HCT116 (cell line): ENCODE measurements at regions not wholly inside any gene's neighbourhood (a gene's known extent, or its start where the extent isn't known, plus 50 kb on each side); places are given as distances from the start of the nearest gene placed in this dataset.

Experiments used
- ATAC-seq: fragments of 200-7000 bp; cut with Tn5 transposase; 2 replicates; pipeline ENCODE4 v1.9.1; 2020; ENCODE audit warnings: mild to moderate bottlenecking, moderate library complexity
- BruUV-seq: library from RNA; stranded (reverse); fragments of 400-500 nt; replicated peaks from 2 replicates; lab custom pipeline; 2021; lab: Mats Ljungman, UMichigan
- CTCF ChIA-PET: fragments of 300-600 bp; sonication (Branson Sonifier 250); formaldehyde crosslinking; loops from one replicate; lab custom pipeline; 2021; ENCODE audit warnings: antibody characterized with exemption; lab: Charles Lee
- POLR2A ChIA-PET: fragments of 300-600, 350-600 bp; sonication (Branson Sonifier 250); formaldehyde crosslinking; loops from one replicate; lab custom pipeline; 2021; ENCODE audit warnings: antibody characterized with exemption; lab: Charles Lee
- RAD21 ChIA-PET, 2 experiments: fragments of 300-600 bp; sonication (Branson Sonifier 250); formaldehyde crosslinking; loops; one replicate each; lab custom pipeline; 2023; ENCODE audit warnings: low total read pairs in 2 of 2; ENCODE audit not compliant: uncharacterized antibody in 2 of 2, unreplicated experiment in 2 of 2, low non-redundant PET in 1 of 2; lab: Charles Lee
- DNase-seq: peaks from one replicate; pipeline ENCODE4 v3.0.0-alpha.2; 2010; ENCODE audit warnings: low read depth, low spot score
- H2AFZ ChIP-seq: fragments of 200-600 bp; shearing (Covaris generic), sonication (generic); 2 replicates; pipeline ENCODE4 v1.6.1; 2017; ENCODE audit warnings: low read depth, mixed run types, mixed read lengths, antibody characterized with exemption, low read length; ENCODE audit not compliant: poor library complexity, severe bottlenecking
- H3K27ac ChIP-seq: 2 replicates; pipeline ENCODE4 v1.5.1; 2012; ENCODE audit warnings: low read depth, low read length
- H3K27me3 ChIP-seq: fragments of 200-600 bp; sonication (generic); 2 replicates; pipeline ENCODE4 v1.6.1; 2016; ENCODE audit warnings: mixed run types, low read length, mixed read lengths; ENCODE audit not compliant: insufficient read depth
- H3K36me3 ChIP-seq, 2 experiments: fragments of 200-500 bp in 1 of 2; fragments of 200-600 bp in 1 of 2; sonication (Bioruptor generic) in 1 of 2; sonication (generic) in 1 of 2; 2 replicates each; pipeline versions ENCODE4 v1.5.1 to v1.6.1; 2014 to 2016; ENCODE audit warnings: low read length in 2 of 2, inconsistent platforms in 1 of 2, mixed read lengths in 1 of 2, mixed run types in 1 of 2; ENCODE audit not compliant: insufficient read depth in 2 of 2, control insufficient read depth in 1 of 2
- H3K4me1 ChIP-seq, 2 experiments: fragments of 200-600 bp in 1 of 2; sonication (generic) in 1 of 2; 2 replicates each; pipeline versions ENCODE4 v1.5.1 to v1.6.1; 2012 to 2017; ENCODE audit warnings: low read length in 2 of 2, inconsistent platforms in 1 of 2, mild to moderate bottlenecking in 1 of 2, mixed read lengths in 1 of 2, mixed run types in 1 of 2, moderate library complexity in 1 of 2; ENCODE audit not compliant: insufficient read depth in 2 of 2, control insufficient read depth in 1 of 2
- H3K4me2 ChIP-seq: fragments of 200-600 bp; sonication (generic); 2 replicates; pipeline ENCODE4 v1.6.1; 2017; ENCODE audit warnings: mixed run types, low read length, mixed read lengths
- H3K4me3 ChIP-seq, 2 experiments: fragments of 200-600 bp in 1 of 2; sonication (generic) in 1 of 2; replicated peaks in 1 of 2; 2 replicates each; pipeline ENCODE4 v1.5.1; 2011 to 2016; ENCODE audit warnings: low read length in 2 of 2, control low read depth in 1 of 2, low read depth in 1 of 2, mild to moderate bottlenecking in 1 of 2, mixed read lengths in 1 of 2, mixed run types in 1 of 2
- H3K79me2 ChIP-seq: fragments of 200-600 bp; sonication (generic); 2 replicates; pipeline ENCODE4 v1.6.1; 2017; ENCODE audit warnings: mild to moderate bottlenecking, mixed run types, low read length, moderate library complexity, mixed read lengths; ENCODE audit not compliant: insufficient read depth
- H3K9ac ChIP-seq: fragments of 200-600 bp; sonication (generic); 2 replicates; pipeline ENCODE4 v1.6.1; 2016; ENCODE audit warnings: low read length, mixed read lengths
- H3K9me2 ChIP-seq: fragments of 200-600 bp; sonication (generic), shearing (Covaris generic); 2 replicates; pipeline ENCODE4 v1.6.1; 2017; ENCODE audit warnings: mixed run types, mild to moderate bottlenecking, moderate library complexity; ENCODE audit not compliant: insufficient read depth
- H3K9me3 ChIP-seq, 2 experiments: fragments of 200-500 bp in 1 of 2; fragments of 200-600 bp in 1 of 2; sonication (Bioruptor generic) in 1 of 2; sonication (generic) in 1 of 2; 2 replicates each; pipeline ENCODE4 v1.6.1; 2014 to 2017; ENCODE audit warnings: low read length in 2 of 2, mixed read lengths in 2 of 2, inconsistent platforms in 1 of 2, low read depth in 1 of 2, mild to moderate bottlenecking in 1 of 2, mixed run types in 1 of 2, moderate library complexity in 1 of 2; ENCODE audit not compliant: control insufficient read depth in 1 of 2, insufficient read depth in 1 of 2
- H4K20me1 ChIP-seq: fragments of 200-600 bp; sonication (generic), shearing (Covaris generic); 2 replicates; pipeline ENCODE4 v1.6.1; 2017; ENCODE audit warnings: mixed run types, mild to moderate bottlenecking, moderate library complexity; ENCODE audit not compliant: insufficient read depth
- CBX3 ChIP-seq: IDR thresholded peaks from 2 replicates; pipeline ENCODE4 v1.6.1; 2012; ENCODE audit warnings: low read depth
- CEBPB ChIP-seq: IDR thresholded peaks from 2 replicates; pipeline ENCODE4 v1.6.1; 2012; ENCODE audit warnings: low read depth
- CTCF ChIP-seq, 3 experiments: fragments of 200-600 bp in 1 of 3; sonication (generic) in 1 of 3; IDR thresholded peaks in 2 of 3; conservative IDR thresholded peaks in 1 of 3; 2 replicates each; pipeline ENCODE4 v1.5.1; 2012 to 2017; ENCODE audit warnings: low read depth in 2 of 3, low read length in 2 of 3, antibody characterized with exemption in 1 of 3, borderline replicate concordance in 1 of 3, control low read depth in 1 of 3, mild to moderate bottlenecking in 1 of 3, mixed read lengths in 1 of 3, mixed run types in 1 of 3, moderate library complexity in 1 of 3; ENCODE audit not compliant: insufficient read depth in 1 of 3
- EGR1 ChIP-seq: IDR thresholded peaks from 2 replicates; pipeline ENCODE4 v1.6.1; 2012; ENCODE audit warnings: low read depth
- ELF1 ChIP-seq: IDR thresholded peaks from 2 replicates; pipeline ENCODE4 v1.6.1; 2012; ENCODE audit warnings: low read depth, borderline replicate concordance
- JUND ChIP-seq: IDR thresholded peaks from 2 replicates; pipeline ENCODE4 v1.6.1; 2012
- MAX ChIP-seq: IDR thresholded peaks from 2 replicates; pipeline ENCODE4 v1.6.1; 2012
- POLR2A ChIP-seq: IDR thresholded peaks from 2 replicates; pipeline ENCODE4 v1.7.0; 2011; ENCODE audit warnings: borderline replicate concordance; ENCODE audit not compliant: insufficient read depth, insufficient read length; ENCODE audit errors: extremely low read depth
- POLR2AphosphoS5 ChIP-seq: IDR thresholded peaks from 2 replicates; pipeline ENCODE4 v1.6.1; 2011; ENCODE audit warnings: mild to moderate bottlenecking, low read depth, low read length, moderate library complexity
- RAD21 ChIP-seq: IDR thresholded peaks from 2 replicates; pipeline ENCODE4 v1.6.1; 2012; ENCODE audit warnings: low read depth, mild to moderate bottlenecking
- SIN3A ChIP-seq: IDR thresholded peaks from 2 replicates; pipeline ENCODE4 v1.6.1; 2012; ENCODE audit warnings: low read depth
- SRF ChIP-seq: IDR thresholded peaks from 2 replicates; pipeline ENCODE4 v1.6.1; 2012; ENCODE audit warnings: low read depth
- TCF7L2 ChIP-seq: IDR thresholded peaks from 2 replicates; pipeline ENCODE4 v1.7.0; 2011; ENCODE audit warnings: borderline replicate concordance, inconsistent platforms; ENCODE audit not compliant: insufficient read depth, insufficient read length; ENCODE audit errors: extremely low read depth
- YY1 ChIP-seq: IDR thresholded peaks from 2 replicates; pipeline ENCODE4 v1.6.1; 2011; ENCODE audit warnings: low read length, low read depth, moderate library complexity, mild to moderate bottlenecking; ENCODE audit not compliant: insufficient replicate concordance; ENCODE audit errors: extremely low read depth
- ZBTB33 ChIP-seq: IDR thresholded peaks from 2 replicates; pipeline ENCODE4 v1.6.1; 2011; ENCODE audit warnings: mild to moderate bottlenecking, low read length, moderate library complexity; ENCODE audit not compliant: insufficient replicate concordance; ENCODE audit errors: extremely low read depth
- ZFX ChIP-seq: fragments of 450-650 bp; IDR thresholded peaks from 2 replicates; pipeline ENCODE4 v1.6.1; 2017
- ZNF274 ChIP-seq: fragments of 200-500 bp; sonication (Bioruptor generic); IDR thresholded peaks from 2 replicates; pipeline ENCODE4 v1.6.1; 2014; ENCODE audit warnings: mild to moderate bottlenecking, low read depth, low read length, inconsistent platforms
- intact Hi-C: fragments of 100-400 bp; cut with micrococcal nuclease; formaldehyde crosslinking; loops from 2 replicates; pipeline ENCODE4 v1.10.0; 2022
- TF ChIP-seq, protein P1 (sequence below): IDR thresholded peaks from 2 replicates; pipeline ENCODE4 v1.6.1; 2012
- TF ChIP-seq, protein P2 (sequence below): IDR thresholded peaks from 2 replicates; pipeline ENCODE4 v1.6.1; 2012; ENCODE audit warnings: low read depth

DNA sequence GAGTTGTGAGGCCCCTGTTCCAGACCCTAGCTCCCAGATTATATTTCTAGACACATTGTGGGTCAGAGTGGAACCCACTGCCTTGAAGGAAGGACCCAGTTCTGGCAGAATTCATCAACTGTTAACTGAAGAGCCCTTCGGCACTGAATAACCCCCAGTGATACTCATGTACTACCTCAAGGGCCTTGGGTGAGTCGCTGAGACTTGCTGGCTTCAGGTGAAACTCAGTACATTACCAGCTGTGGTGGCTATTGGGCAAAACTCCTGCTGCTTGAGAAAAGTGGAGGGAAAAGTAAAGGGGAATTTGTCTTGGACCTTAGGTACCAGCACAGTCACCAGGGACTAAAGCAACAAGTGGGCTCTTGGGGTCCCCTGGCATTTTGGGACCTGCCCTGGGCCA lies 394.9 kb upstream of the EPHA3 start:
- CTCF ChIA-PET: no interaction called here
- H3K9me3 ChIP-seq: peaks cover 7 to 27% of the 10 kb centered on the region in 2 experiments; a peak in 2 of 4 replicates
- no peak overlapping the region for H2AFZ ChIP-seq
- no peak overlapping the region for H3K4me2 ChIP-seq
- DNase-seq: no peak
- no peaks in the 10 kb centered on the region for H3K27me3 ChIP-seq
- no TSS peak for BruUV-seq
- intact Hi-C loops: no loop called here
- H3K4me3 ChIP-seq: no peak overlapping the region
- ATAC-seq: no peak
- no peaks in the 10 kb centered on the region for H3K79me2 ChIP-seq
- RAD21 ChIA-PET: no interaction called here
- H3K36me3 ChIP-seq: no peaks in the 10 kb centered on the region
- H3K4me1 ChIP-seq: no peaks in the 10 kb centered on the region
- no peak overlapping the region for H3K9ac ChIP-seq
- no peaks in the 10 kb centered on the region for H3K9me2 ChIP-seq
- H4K20me1 ChIP-seq: no peaks in the 10 kb centered on the region
- POLR2A ChIA-PET: no interaction called here
- no peak overlapping the region for H3K27ac ChIP-seq
- TF ChIP-seq CEBPB (no peak), MAX (no peak), EGR1 (no peak), ELF1 (no peak), ZBTB33 (no peak), RAD21 (no peak), POLR2AphosphoS5 (no peak), CTCF (IDR thresholded peaks at IDR 0.05 in 2 of 3, conservative IDR thresholded peaks at IDR 0.05 in 1 of 3; ENCODE audit: borderline replicate concordance in 1 of 3, insufficient read depth in 1 of 3, low read depth in 2 of 3, low read length in 2 of 3) (no peak), YY1 (no peak), TCF7L2 (no peak), ZFX (no peak), JUND (no peak), CBX3 (no peak), POLR2A (no peak), SRF (no peak), ZNF274 (no peak), SIN3A (no peak)
- TF ChIP-seq, protein P1, sequence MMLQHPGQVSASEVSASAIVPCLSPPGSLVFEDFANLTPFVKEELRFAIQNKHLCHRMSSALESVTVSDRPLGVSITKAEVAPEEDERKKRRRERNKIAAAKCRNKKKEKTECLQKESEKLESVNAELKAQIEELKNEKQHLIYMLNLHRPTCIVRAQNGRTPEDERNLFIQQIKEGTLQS: no peak
- TF ChIP-seq, protein P2, sequence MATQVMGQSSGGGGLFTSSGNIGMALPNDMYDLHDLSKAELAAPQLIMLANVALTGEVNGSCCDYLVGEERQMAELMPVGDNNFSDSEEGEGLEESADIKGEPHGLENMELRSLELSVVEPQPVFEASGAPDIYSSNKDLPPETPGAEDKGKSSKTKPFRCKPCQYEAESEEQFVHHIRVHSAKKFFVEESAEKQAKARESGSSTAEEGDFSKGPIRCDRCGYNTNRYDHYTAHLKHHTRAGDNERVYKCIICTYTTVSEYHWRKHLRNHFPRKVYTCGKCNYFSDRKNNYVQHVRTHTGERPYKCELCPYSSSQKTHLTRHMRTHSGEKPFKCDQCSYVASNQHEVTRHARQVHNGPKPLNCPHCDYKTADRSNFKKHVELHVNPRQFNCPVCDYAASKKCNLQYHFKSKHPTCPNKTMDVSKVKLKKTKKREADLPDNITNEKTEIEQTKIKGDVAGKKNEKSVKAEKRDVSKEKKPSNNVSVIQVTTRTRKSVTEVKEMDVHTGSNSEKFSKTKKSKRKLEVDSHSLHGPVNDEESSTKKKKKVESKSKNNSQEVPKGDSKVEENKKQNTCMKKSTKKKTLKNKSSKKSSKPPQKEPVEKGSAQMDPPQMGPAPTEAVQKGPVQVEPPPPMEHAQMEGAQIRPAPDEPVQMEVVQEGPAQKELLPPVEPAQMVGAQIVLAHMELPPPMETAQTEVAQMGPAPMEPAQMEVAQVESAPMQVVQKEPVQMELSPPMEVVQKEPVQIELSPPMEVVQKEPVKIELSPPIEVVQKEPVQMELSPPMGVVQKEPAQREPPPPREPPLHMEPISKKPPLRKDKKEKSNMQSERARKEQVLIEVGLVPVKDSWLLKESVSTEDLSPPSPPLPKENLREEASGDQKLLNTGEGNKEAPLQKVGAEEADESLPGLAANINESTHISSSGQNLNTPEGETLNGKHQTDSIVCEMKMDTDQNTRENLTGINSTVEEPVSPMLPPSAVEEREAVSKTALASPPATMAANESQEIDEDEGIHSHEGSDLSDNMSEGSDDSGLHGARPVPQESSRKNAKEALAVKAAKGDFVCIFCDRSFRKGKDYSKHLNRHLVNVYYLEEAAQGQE: no peak
